Nephron progenitor cell (in vitro differentiated cells): ENCODE measurements at regions not wholly inside any gene's neighbourhood (a gene's known extent, or its start where the extent isn't known, plus 50 kb on each side); places are given as distances from the start of the nearest gene placed in this dataset.
A peak's percentile ranks its signal among the peaks of the same experiment; 100 is the strongest.

ENCODE experiments used
- DNase-seq: peaks from one replicate; pipeline ENCODE4 v3.0.0; 2021
- H3K27ac Mint-ChIP-seq: 2 replicates; pipeline ENCODE4 v1.8.0; 2021; ENCODE audit warnings: mild to moderate bottlenecking, moderate library complexity, mixed read lengths
- H3K27me3 Mint-ChIP-seq: 2 replicates; pipeline ENCODE4 v1.8.0; 2021; ENCODE audit warnings: mild to moderate bottlenecking, low read depth, mixed read lengths; ENCODE audit not compliant: poor library complexity
- H3K36me3 Mint-ChIP-seq: 2 replicates; pipeline ENCODE4 v1.8.0; 2021; ENCODE audit warnings: low read depth, mixed read lengths
- H3K4me1 Mint-ChIP-seq: 2 replicates; pipeline ENCODE4 v1.8.0; 2021; ENCODE audit warnings: mixed read lengths
- H3K4me3 Mint-ChIP-seq: 2 replicates; pipeline ENCODE4 v1.8.0; 2021; ENCODE audit warnings: mild to moderate bottlenecking, moderate library complexity, mixed read lengths
- H3K9me3 Mint-ChIP-seq: 2 replicates; pipeline ENCODE4 v1.8.0; 2021; ENCODE audit warnings: mild to moderate bottlenecking, moderate library complexity, mixed read lengths
- TF ChIP-seq, protein P1 (sequence below): fragments of 200-600 bp; sonication (generic); IDR thresholded peaks from 2 replicates; pipeline ENCODE4 v1.5.0; 2021; ENCODE audit warnings: antibody characterized with exemption

DNA sequence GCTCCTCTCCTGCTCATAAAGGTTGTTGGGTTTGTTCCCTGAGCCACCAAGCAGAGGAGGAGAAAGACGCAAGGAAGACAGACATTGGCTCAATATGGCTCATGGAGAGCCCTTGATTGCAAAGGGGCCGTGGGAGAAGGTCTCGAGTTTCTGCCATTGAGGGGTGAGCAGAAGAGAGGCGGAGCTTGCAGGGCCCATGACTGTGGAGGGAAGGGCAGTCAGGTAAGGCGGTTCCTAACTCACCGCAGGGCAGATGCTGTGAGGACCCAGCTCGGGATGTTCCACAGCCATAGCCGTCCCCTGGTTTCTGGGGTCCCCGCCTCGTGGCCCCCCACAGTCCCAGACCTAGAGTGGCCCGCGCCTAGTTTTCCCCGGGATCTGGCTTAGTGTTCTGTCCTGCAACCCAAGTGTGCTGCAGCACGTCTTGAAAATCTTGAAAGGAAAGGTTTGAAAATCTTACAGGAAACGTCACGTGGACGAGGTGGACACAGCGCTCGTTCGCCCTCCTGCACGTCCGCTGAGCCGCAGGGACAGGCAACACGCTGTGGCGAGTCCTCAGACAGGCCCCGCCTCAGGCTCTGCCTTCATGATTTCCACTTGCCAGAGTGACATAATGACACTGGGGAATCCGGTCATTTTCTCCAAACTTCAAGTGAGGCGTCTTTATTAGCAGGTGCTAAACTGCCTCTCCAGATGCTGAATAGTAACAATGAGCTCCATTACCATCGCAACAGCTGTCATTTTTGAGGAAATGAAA, 105.5 kb upstream of the HDAC4 start:
- DNase-seq, result no peak
- TF ChIP-seq, protein P1, sequence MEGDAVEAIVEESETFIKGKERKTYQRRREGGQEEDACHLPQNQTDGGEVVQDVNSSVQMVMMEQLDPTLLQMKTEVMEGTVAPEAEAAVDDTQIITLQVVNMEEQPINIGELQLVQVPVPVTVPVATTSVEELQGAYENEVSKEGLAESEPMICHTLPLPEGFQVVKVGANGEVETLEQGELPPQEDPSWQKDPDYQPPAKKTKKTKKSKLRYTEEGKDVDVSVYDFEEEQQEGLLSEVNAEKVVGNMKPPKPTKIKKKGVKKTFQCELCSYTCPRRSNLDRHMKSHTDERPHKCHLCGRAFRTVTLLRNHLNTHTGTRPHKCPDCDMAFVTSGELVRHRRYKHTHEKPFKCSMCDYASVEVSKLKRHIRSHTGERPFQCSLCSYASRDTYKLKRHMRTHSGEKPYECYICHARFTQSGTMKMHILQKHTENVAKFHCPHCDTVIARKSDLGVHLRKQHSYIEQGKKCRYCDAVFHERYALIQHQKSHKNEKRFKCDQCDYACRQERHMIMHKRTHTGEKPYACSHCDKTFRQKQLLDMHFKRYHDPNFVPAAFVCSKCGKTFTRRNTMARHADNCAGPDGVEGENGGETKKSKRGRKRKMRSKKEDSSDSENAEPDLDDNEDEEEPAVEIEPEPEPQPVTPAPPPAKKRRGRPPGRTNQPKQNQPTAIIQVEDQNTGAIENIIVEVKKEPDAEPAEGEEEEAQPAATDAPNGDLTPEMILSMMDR, result no peak
- H3K27me3 Mint-ChIP-seq, result peaks cover 2% of the 10 kb centered on the region
- H3K4me3 Mint-ChIP-seq, result no peak overlapping the region
- H3K36me3 Mint-ChIP-seq, result no peaks in the 10 kb centered on the region
- no peaks in the 10 kb centered on the region for H3K9me3 Mint-ChIP-seq
- H3K4me1 Mint-ChIP-seq, result peaks cover 81% of the 10 kb centered on the region
- no peak overlapping the region for H3K27ac Mint-ChIP-seq

DNA sequence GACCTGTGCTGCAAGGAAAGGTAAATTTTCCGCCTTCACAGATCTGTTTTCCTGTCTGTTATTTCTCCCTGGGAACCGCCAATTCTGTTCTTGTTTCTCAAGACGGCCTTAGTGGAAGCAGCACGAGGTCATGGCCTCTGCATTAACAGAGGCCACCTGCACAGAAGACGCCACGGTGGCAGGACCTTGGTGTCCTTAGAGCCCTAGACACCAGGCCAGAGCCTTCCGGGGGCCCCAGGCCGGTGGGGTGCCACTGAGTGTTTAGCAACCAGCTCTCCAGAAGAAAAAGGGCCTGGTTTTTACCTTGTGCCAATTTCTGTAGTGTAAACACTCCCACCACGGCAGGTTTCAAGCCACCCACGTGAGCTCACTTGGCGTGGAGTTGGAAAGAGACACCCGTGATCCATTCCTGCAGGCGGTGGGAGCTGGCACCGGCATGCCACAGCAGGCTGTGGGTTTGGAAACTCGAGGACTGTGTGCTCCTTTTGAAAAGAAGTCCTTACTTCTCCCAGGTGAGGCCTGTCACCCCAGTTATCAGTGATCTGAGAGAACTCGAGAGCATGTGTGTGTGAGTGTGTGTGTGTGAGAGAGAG, 103.9 kb upstream of the HDAC4 start:
- Mint-ChIP-seq H3K4me1 (peaks cover 66% of the 10 kb centered on the region), H3K36me3 (no peaks in the 10 kb centered on the region), H3K27ac (peak overlapping the region; percentile 86), H3K9me3 (no peaks in the 10 kb centered on the region), H3K27me3 (peaks cover 6% of the 10 kb centered on the region), H3K4me3 (peak overlapping the region; percentile 57)
- TF ChIP-seq, protein P1, result no peak
- DNase-seq, result no peak

DNA sequence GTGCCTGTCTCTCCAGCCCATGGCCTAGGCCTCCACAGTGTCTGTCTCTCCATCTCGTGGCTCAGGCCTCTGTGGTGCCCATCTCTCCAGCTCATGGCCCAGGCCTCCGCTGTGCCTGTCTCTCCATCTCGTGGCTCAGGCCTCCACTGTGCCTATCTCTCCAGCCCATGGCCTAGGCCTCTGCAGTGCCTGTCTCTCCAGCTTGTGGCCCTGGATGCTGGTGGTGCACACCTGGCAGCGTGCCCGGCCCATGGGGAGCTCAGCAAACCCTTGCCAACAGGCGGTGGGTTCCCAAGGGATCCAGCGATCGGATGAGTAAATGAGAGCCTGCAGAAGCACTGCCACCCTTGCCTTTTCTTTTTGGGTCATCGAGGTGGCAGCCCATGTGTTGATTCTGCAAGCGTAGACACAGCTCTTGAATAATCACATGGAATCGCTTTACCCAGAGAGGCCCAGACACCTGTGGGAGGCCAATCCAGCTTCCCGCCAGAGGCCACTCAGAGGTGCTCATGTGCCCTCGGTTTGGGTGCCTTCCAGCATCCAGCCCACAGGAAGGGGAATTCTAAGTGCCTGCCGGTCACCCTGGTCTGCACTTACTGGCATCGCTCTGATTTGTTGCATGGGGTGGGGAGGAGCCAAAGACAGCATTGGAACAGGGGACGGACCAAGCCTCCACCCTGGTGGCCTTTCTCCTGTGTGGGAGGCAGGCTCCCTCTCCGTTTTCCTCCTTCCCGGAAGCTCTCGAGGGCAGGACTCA, 101.8 kb upstream of the HDAC4 start:
- Mint-ChIP-seq H3K27me3 (peaks cover 6% of the 10 kb centered on the region), H3K4me1 (peaks cover 52% of the 10 kb centered on the region)

DNA sequence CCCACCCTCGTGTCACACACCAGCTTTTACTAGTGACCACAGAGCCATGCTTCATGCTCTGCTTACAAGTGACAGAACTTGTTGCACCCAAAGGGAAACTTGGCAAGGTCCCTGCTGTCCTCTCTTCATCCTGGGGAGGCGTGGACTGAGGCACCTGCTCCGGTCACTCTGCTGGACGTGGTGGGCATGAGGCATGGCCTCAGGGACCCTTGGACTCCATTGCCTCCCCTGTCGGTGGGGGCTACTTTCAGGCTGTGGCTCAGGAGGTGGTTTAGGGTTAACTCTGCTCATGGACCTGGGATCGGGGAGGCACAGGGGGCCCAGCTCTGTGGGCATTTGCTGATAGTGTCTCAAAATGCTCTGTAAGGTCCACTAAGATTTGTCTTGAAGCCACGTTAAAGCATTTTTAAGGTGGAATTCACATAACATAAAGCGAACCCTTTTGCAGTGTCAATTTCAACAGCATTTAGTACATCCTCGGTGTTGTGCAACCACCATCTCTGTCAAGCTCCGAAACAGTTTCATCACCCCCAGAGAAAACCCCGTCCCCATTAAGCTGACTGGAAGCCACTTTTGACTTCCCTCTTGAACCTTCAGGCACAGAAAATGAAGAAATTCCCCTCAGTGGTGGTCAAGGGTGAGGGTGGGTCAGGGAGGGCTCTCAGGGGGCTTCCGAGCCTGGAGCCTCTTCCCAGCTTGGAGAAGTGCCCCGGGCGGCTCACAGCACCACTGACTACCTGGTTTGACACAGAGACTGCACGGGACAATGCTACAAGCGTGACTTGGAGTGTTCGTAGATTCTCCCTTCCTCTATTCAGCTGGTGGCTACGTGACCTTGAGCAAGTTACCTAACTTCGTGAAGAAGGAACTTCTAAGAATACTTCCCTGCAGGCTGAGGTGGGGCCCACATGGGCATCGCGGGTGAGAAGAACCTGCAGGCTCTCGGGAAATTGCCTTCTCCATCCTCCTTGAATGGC, 100.0 kb upstream of the HDAC4 start:
- Mint-ChIP-seq H3K27ac (no peak overlapping the region), H3K4me1 (peaks cover 49% of the 10 kb centered on the region), H3K9me3 (peaks cover 8% of the 10 kb centered on the region), H3K36me3 (no peaks in the 10 kb centered on the region), H3K27me3 (peaks cover 6% of the 10 kb centered on the region), H3K4me3 (no peak overlapping the region)
- TF ChIP-seq, protein P1, result no peak
- DNase-seq, result no peak

More for the DNA sequence above, 101.8 kb upstream of the HDAC4 start:
- no peak for DNase-seq
- Mint-ChIP-seq H3K9me3 (peaks cover 5% of the 10 kb centered on the region), H3K4me3 (no peak overlapping the region), H3K36me3 (no peaks in the 10 kb centered on the region), H3K27ac (no peak overlapping the region)
- TF ChIP-seq, protein P1, result no peak

DNA sequence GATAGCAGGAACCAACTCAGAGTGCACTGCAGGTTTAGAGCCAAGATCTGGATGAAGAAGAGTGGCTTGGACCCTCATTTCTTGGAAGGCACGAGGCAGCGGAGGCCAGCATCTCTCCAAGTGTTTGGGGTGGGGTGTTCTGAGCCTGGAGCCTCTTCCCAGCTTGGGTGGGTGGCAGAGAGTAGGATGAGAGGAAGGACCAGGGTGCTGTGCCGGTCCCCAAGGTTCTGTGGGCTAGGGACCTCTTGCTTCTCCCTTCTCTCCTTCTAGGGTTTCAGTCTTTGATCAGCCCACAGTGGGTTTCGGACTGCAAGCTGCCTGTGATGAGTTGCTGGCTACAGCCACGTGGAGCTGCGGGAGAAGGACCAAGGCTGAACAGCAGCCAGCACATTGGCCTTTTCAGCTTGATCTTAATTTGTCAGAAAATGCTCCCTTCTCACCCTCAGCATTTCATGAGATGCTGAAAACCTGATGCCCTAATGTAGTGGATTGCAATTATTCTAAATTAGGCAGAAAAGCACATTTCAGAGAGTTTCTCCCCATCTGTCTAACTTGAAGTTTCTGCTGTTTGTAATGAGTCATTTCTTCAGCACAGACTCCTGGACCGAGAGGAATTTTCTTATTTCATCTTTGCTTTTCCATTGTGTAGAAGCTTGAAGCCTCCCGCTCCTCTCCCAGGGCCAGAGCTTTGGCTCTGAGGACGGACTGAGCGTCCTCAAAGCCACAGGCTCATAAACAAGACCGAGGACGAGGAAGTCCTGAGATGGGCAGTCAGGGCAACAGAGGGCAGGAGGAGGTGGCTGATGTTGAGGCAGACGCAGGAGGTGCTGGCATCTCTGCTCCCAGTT, 99.1 kb upstream of the HDAC4 start:
- Mint-ChIP-seq H3K9me3 (peaks cover 8% of the 10 kb centered on the region), H3K27me3 (peaks cover 6% of the 10 kb centered on the region), H3K27ac (no peak overlapping the region), H3K36me3 (no peaks in the 10 kb centered on the region), H3K4me1 (peaks cover 49% of the 10 kb centered on the region), H3K4me3 (no peak overlapping the region)
- DNase-seq, result no peak
- TF ChIP-seq, protein P1, result no peak
